ENCODE measurements at regions not wholly inside any gene's neighbourhood (a gene's known extent, or its start where the extent isn't known, plus 50 kb on each side); places are given as distances from the start of the nearest gene placed in this dataset.

DNA sequence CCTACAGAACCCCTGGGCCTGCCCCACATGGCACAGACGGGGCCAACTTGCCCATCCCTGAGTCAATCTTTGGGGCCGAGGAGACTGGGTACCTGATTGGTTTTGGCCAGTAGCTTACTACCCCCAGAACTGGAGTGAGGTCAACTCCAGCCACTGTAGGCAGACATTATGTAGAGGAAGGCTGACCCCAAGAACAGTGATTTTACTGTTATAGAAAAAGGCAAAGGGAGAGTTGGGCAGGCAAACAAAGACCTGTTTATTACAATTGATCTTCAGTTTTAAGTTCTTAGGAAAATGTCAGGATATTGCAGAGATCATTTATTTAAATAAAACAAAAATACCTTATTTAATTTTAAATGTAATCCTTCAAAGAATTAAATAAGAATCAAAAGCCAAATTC lies 653.8 kb downstream of the NPHP4 start:
- ATAC-seq, result no peak
- TF ChIP-seq, protein P1, sequence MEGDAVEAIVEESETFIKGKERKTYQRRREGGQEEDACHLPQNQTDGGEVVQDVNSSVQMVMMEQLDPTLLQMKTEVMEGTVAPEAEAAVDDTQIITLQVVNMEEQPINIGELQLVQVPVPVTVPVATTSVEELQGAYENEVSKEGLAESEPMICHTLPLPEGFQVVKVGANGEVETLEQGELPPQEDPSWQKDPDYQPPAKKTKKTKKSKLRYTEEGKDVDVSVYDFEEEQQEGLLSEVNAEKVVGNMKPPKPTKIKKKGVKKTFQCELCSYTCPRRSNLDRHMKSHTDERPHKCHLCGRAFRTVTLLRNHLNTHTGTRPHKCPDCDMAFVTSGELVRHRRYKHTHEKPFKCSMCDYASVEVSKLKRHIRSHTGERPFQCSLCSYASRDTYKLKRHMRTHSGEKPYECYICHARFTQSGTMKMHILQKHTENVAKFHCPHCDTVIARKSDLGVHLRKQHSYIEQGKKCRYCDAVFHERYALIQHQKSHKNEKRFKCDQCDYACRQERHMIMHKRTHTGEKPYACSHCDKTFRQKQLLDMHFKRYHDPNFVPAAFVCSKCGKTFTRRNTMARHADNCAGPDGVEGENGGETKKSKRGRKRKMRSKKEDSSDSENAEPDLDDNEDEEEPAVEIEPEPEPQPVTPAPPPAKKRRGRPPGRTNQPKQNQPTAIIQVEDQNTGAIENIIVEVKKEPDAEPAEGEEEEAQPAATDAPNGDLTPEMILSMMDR (conservative IDR thresholded peaks at IDR 0.05; ENCODE audit: low read depth, low read length), result no peak
- TF ChIP-seq EZH2 (IDR thresholded peaks at IDR 0.05; ENCODE audit: low read length, unreplicated experiment) (no peak), EZH2phosphoT487 (IDR thresholded peaks at IDR 0.05; ENCODE audit: borderline replicate concordance, low read length) (no peak)
- DNase-seq, result no peak
- Histone ChIP-seq H3K4me1 (ENCODE audit: insufficient read depth, low read length) (no peaks in the 10 kb centered on the region), H4K20me1 (ENCODE audit: low read length) (no peaks in the 10 kb centered on the region), H3K4me3 (ENCODE audit: low read length) (no peak overlapping the region), H3K27ac (ENCODE audit: low read length) (no peak overlapping the region), H3K9me3 (ENCODE audit: low read length) (no peaks in the 10 kb centered on the region; the same call in 1 of the 2 replicates), H3K9me2 (replicated peaks; ENCODE audit: low read length) (no peaks in the 10 kb centered on the region), H2AFZ (ENCODE audit: low read length) (no peak overlapping the region), H3F3A (ENCODE audit: low read length, unreplicated experiment) (no peaks in the 10 kb centered on the region), H3K4me2 (ENCODE audit: low read length) (no peak overlapping the region), H3K27me3 (ENCODE audit: low read length) (no peaks in the 10 kb centered on the region), H3K79me2 (ENCODE audit: low read length) (no peaks in the 10 kb centered on the region), H3K36me3 (ENCODE audit: low read depth, low read length) (no peaks in the 10 kb centered on the region), H3K9ac (ENCODE audit: low read length) (no peak overlapping the region)
- POLR2A ChIA-PET (ENCODE audit: unreplicated experiment), result interaction anchor here (0.6 kb wide), 1 partner anchor 327 kb away, joined by 4 read pairs; no protein-coding TSS in a partner anchor
- CTCF ChIA-PET, result no interaction called here
- intact Hi-C loops (cut with micrococcal nuclease), result no loop called here
- no TSS peak for BruUV-seq (replicated peaks)

DNA sequence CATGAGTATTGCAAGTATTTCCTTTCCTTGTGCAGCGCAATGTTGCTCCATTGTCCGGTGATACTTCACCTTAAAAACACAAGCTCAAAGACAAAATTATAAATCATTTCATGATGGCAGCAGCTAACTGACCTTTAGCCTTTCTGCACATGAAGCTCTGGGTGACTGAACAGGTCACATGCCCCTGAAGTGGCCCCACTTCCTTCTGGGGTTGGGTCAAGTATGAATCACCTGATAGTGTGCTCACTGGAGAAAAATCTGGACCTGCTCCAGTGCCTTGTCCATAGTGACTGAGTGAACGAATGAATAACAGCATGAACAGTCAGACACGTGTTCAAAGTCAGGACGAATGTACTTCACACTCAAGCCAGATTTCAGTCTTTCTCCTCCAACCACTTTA lies 658.9 kb downstream of the NPHP4 start:
- ChIA-PET POLR2A (ENCODE audit: unreplicated experiment) (no interaction called here), CTCF (no interaction called here)
- H3F3A ChIP-seq (ENCODE audit: low read length, unreplicated experiment), result no peaks in the 10 kb centered on the region
- no peak overlapping the region for H2AFZ ChIP-seq (ENCODE audit: low read length)
- no peaks in the 10 kb centered on the region for H3K4me1 ChIP-seq (ENCODE audit: insufficient read depth, low read length)
- intact Hi-C loops (cut with micrococcal nuclease), result no loop called here
- H3K4me2 ChIP-seq (ENCODE audit: low read length), result no peak overlapping the region
- no peaks in the 10 kb centered on the region for H3K9me2 ChIP-seq (replicated peaks; ENCODE audit: low read length)
- DNase-seq (no peak), ATAC-seq (no peak)
- H3K9ac ChIP-seq (ENCODE audit: low read length), result no peak overlapping the region
- H3K4me3 ChIP-seq (ENCODE audit: low read length), result no peak overlapping the region
- no peaks in the 10 kb centered on the region for H3K27me3 ChIP-seq (ENCODE audit: low read length)
- H3K36me3 ChIP-seq (ENCODE audit: low read depth, low read length), result no peaks in the 10 kb centered on the region
- no peak overlapping the region for H3K27ac ChIP-seq (ENCODE audit: low read length)
- H4K20me1 ChIP-seq (ENCODE audit: low read length), result no peaks in the 10 kb centered on the region
- no peaks in the 10 kb centered on the region for H3K79me2 ChIP-seq (ENCODE audit: low read length)
- TF ChIP-seq, protein P1 (conservative IDR thresholded peaks at IDR 0.05; ENCODE audit: low read depth, low read length), result no peak
- TF ChIP-seq EZH2 (IDR thresholded peaks at IDR 0.05; ENCODE audit: low read length, unreplicated experiment) (no peak), EZH2phosphoT487 (IDR thresholded peaks at IDR 0.05; ENCODE audit: borderline replicate concordance, low read length) (no peak)
- no TSS peak for BruUV-seq (replicated peaks)
- H3K9me3 ChIP-seq (ENCODE audit: low read length), result peaks cover 5% of the 10 kb centered on the region; the same call in 1 of the 2 replicates

DNA sequence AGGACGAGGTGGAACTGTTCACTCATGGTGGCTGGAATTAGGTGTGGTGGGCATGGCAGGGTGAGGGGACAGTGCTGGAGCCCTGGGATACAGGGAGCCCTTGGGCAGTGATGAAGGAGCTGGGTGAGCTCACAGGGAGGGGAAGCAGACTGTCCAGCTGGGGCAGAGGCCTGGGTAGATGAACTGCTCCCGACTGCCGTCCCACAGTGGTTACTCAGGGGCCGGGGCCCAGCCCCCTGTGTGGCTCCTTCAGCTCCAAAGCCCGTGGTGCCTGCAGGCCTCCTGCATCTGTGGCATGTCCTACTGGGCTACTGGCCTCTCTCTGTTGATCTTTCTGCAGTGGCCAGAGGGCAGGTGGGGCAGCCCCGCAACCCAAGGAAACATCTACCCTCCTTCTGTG lies 661.1 kb downstream of the NPHP4 start:
- TF ChIP-seq EZH2phosphoT487 (IDR thresholded peaks at IDR 0.05; ENCODE audit: borderline replicate concordance, low read length), result no peak
- no peak for TF ChIP-seq EZH2 (IDR thresholded peaks at IDR 0.05; ENCODE audit: low read length, unreplicated experiment)
- TF ChIP-seq, protein P1 (conservative IDR thresholded peaks at IDR 0.05; ENCODE audit: low read depth, low read length), result no peak
- Histone ChIP-seq H3K27ac (ENCODE audit: low read length) (no peak overlapping the region), H3K36me3 (ENCODE audit: low read depth, low read length) (no peaks in the 10 kb centered on the region), H3K27me3 (ENCODE audit: low read length) (no peaks in the 10 kb centered on the region), H3F3A (ENCODE audit: low read length, unreplicated experiment) (no peaks in the 10 kb centered on the region), H2AFZ (ENCODE audit: low read length) (no peak overlapping the region), H3K4me2 (ENCODE audit: low read length) (no peak overlapping the region), H4K20me1 (ENCODE audit: low read length) (no peaks in the 10 kb centered on the region), H3K9me3 (ENCODE audit: low read length) (peaks cover 12% of the 10 kb centered on the region), H3K9me2 (replicated peaks; ENCODE audit: low read length) (no peaks in the 10 kb centered on the region), H3K79me2 (ENCODE audit: low read length) (no peaks in the 10 kb centered on the region), H3K9ac (ENCODE audit: low read length) (no peak overlapping the region), H3K4me1 (ENCODE audit: insufficient read depth, low read length) (no peaks in the 10 kb centered on the region), H3K4me3 (ENCODE audit: low read length) (no peak overlapping the region)
- no TSS peak for BruUV-seq (replicated peaks)
- no peak for ATAC-seq
- ChIA-PET CTCF (no interaction called here), POLR2A (ENCODE audit: unreplicated experiment) (no interaction called here)
- no peak for DNase-seq
- intact Hi-C loops (cut with micrococcal nuclease), result no loop called here
